ENCODE measurements at regions not wholly inside any gene's neighbourhood (a gene's known extent, or its start where the extent isn't known, plus 50 kb on each side); places are given as distances from the start of the nearest gene placed in this dataset.

- WGBS, 2 donors, result 80 to 82% methylated on average over 8 of the region's 8 CpGs
- no peak for DNase-seq
- Histone ChIP-seq H3K27me3 (no peaks in the 10 kb centered on the region), H3K4me3 (no peak overlapping the region), H3K9me3 (no peaks in the 10 kb centered on the region), H3K27ac (no peak overlapping the region), H3K36me3 (no peaks in the 10 kb centered on the region), H3K4me1 (no peaks in the 10 kb centered on the region)
- TF ChIP-seq CTCF (IDR thresholded peaks at IDR 0.05), result no peak
- TF ChIP-seq EP300 (IDR thresholded peaks at IDR 0.05), result no peak
- TF ChIP-seq POLR2A (IDR thresholded peaks at IDR 0.05), result no peak
- TF ChIP-seq POLR2AphosphoS5 (IDR thresholded peaks at IDR 0.05), result no peak
- intact Hi-C loops (cut with DNase I), result no loop called here
Measured at GRCh38 chr9:126234681-126235335, 91.8 kb upstream of the MVB12B start.

GRCh38 chr9:126235336-126236243 lies 91.0 kb upstream of the MVB12B start:
- DNase-seq, result no peak
- Histone ChIP-seq H3K9me3 (no peaks in the 10 kb centered on the region), H3K36me3 (no peaks in the 10 kb centered on the region), H3K4me3 (no peak overlapping the region), H3K27me3 (no peaks in the 10 kb centered on the region), H3K4me1 (no peaks in the 10 kb centered on the region), H3K27ac (no peak overlapping the region)
- TF ChIP-seq EP300 (IDR thresholded peaks at IDR 0.05) (no peak), POLR2AphosphoS5 (IDR thresholded peaks at IDR 0.05) (no peak), CTCF (IDR thresholded peaks at IDR 0.05) (no peak), POLR2A (IDR thresholded peaks at IDR 0.05) (no peak)
- 88 to 90% methylated on average over 49 of the region's 49 CpGs for WGBS, 2 donors
- intact Hi-C loops (cut with DNase I), result no loop called here

GRCh38 chr9:126236273-126236672 lies 90.4 kb upstream of the MVB12B start:
- TF ChIP-seq CTCF (IDR thresholded peaks at IDR 0.05), result no peak
- no peak for TF ChIP-seq POLR2A (IDR thresholded peaks at IDR 0.05)
- TF ChIP-seq EP300 (IDR thresholded peaks at IDR 0.05), result no peak
- TF ChIP-seq POLR2AphosphoS5 (IDR thresholded peaks at IDR 0.05), result no peak
- Histone ChIP-seq H3K27me3 (no peaks in the 10 kb centered on the region), H3K36me3 (no peaks in the 10 kb centered on the region), H3K4me3 (no peak overlapping the region), H3K9me3 (no peaks in the 10 kb centered on the region), H3K4me1 (no peaks in the 10 kb centered on the region), H3K27ac (no peak overlapping the region)
- intact Hi-C loops (cut with DNase I), result no loop called here
- DNase-seq, result no peak
- WGBS, 2 donors, result 85 to 90% methylated on average over 7 of the region's 7 CpGs

GRCh38 chr9:126238415-126238814 lies 88.2 kb upstream of the MVB12B start:
- DNase-seq, result no peak
- TF ChIP-seq POLR2A (IDR thresholded peaks at IDR 0.05) (no peak), EP300 (IDR thresholded peaks at IDR 0.05) (no peak), POLR2AphosphoS5 (IDR thresholded peaks at IDR 0.05) (no peak), CTCF (IDR thresholded peaks at IDR 0.05) (no peak)
- intact Hi-C loops (cut with DNase I), result no loop called here
- H3K27ac ChIP-seq, result no peak overlapping the region
- peaks cover 0 to 1% (median 0%) of the 10 kb centered on the region in 4 donors for H3K9me3 ChIP-seq
- no peaks in the 10 kb centered on the region for H3K36me3 ChIP-seq
- H3K4me3 ChIP-seq, result no peak overlapping the region
- WGBS, 2 donors, result 85 to 86% methylated on average over 2 of the region's 2 CpGs
- H3K4me1 ChIP-seq, result no peaks in the 10 kb centered on the region
- no peaks in the 10 kb centered on the region for H3K27me3 ChIP-seq
